HG03342 (cell line): ENCODE measurements at regions not wholly inside any gene's neighbourhood (a gene's known extent, or its start where the extent isn't known, plus 50 kb on each side); places are given as distances from the start of the nearest gene placed in this dataset.
"Not testable (repeated sequence)": the region's sequence is repeated elsewhere in the genome, so short reads cannot be mapped to it uniquely, and the experiment has no call there.

Source experiments
- ATAC-seq: cut with Tn5 transposase; IDR thresholded peaks from one replicate; pipeline ENCODE4 v1.9.1; 2021; ENCODE audit warnings: mild to moderate bottlenecking, moderate library complexity; ENCODE audit not compliant: unreplicated experiment

GRCh38 chr2:226183033-226183432, 616.6 kb downstream of the IRS1 start:
- ATAC-seq, result no peak

GRCh38 chr2:226181909-226182308, 617.7 kb downstream of the IRS1 start:
- ATAC-seq, result no peak

GRCh38 chr2:226180281-226180884, 619.2 kb downstream of the IRS1 start:
- ATAC-seq, result no peak

GRCh38 chr2:226179010-226179409, 620.6 kb downstream of the IRS1 start:
- ATAC-seq, result no peak

- no peak for ATAC-seq
Measured at GRCh38 chr2:226176283-226176984, 623.2 kb downstream of the IRS1 start.

GRCh38 chr2:226174390-226174789, 625.2 kb downstream of the IRS1 start:
- no peak for ATAC-seq

- ATAC-seq, result no peak
Measured at GRCh38 chr2:226172939-226173338, 626.7 kb downstream of the IRS1 start.

- ATAC-seq, result no peak
Measured at GRCh38 chr2:226172309-226172708, 627.3 kb downstream of the IRS1 start.

- no peak for ATAC-seq
Measured at GRCh38 chr2:226169751-226170581, 629.7 kb downstream of the IRS1 start.

- no peak for ATAC-seq
Measured at GRCh38 chr2:226168496-226169160, 631.0 kb downstream of the IRS1 start.

- ATAC-seq, result no peak
Measured at GRCh38 chr2:226164512-226164911, 635.1 kb downstream of the IRS1 start.

- ATAC-seq, result not testable (repeated sequence)
Measured at GRCh38 chr2:226160617-226161016, 639.0 kb downstream of the IRS1 start.

- no peak for ATAC-seq
Measured at GRCh38 chr2:226159875-226160479, 639.6 kb downstream of the IRS1 start.

GRCh38 chr2:226158940-226159339, 640.7 kb downstream of the IRS1 start:
- ATAC-seq, result no peak

- no peak for ATAC-seq
Measured at GRCh38 chr2:226158229-226158628, 641.4 kb downstream of the IRS1 start.

- no peak for ATAC-seq
Measured at GRCh38 chr2:226155093-226155875, 644.3 kb downstream of the IRS1 start.

GRCh38 chr2:226154610-226155009, 645.0 kb downstream of the IRS1 start:
- no peak for ATAC-seq

GRCh38 chr2:226153553-226153952, 646.1 kb downstream of the IRS1 start:
- ATAC-seq, result no peak

GRCh38 chr2:226151157-226151556, 648.5 kb downstream of the IRS1 start:
- no peak for ATAC-seq

GRCh38 chr2:226143091-226143490, 656.5 kb downstream of the IRS1 start:
- no peak for ATAC-seq
